H54 (cell line): ENCODE measurements at regions not wholly inside any gene's neighbourhood (a gene's known extent, or its start where the extent isn't known, plus 50 kb on each side); places are given as distances from the start of the nearest gene placed in this dataset.

Source experiments
- DNase-seq: peaks from one replicate; pipeline ENCODE4 v3.0.0; 2011; ENCODE audit warnings: low spot score, mixed read lengths; ENCODE audit not compliant: insufficient read length
- FAIRE-seq: peaks from 3 replicates; lab custom pipeline; 2011; peaks lifted over from hg19 to GRCh38; lab: Jason Lieb, UNC
- POLR2A ChIP-seq: IDR thresholded peaks from 2 replicates; pipeline ENCODE4 v1.6.1; 2011; ENCODE audit warnings: low read depth, mild to moderate bottlenecking, low read length

GRCh38 chrX:19272452-19272851 is 71.3 kb upstream of the PDHA1 start:
- no peak for TF ChIP-seq POLR2A
- FAIRE-seq (no peak), DNase-seq (no peak)

DNA sequence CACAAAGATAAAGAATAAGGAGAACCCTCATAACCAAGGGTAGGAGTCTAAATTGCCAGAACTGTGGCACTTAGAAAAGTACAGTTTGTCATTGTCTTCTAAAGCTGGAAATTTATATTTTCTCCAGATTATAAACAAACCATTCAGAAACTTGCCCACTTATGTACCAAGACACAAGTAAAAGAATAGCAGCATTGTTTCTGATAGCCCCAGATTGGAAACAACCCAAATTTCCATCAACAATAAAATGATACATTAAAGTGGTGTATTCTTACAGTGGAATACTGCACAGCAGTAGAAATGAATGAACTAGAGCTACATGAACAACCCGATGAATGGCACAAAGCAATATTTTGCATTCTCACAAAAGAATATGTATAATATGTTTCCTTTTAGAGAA is 63.1 kb upstream of the PDHA1 start:
- no peak for FAIRE-seq
- no peak for TF ChIP-seq POLR2A

DNA sequence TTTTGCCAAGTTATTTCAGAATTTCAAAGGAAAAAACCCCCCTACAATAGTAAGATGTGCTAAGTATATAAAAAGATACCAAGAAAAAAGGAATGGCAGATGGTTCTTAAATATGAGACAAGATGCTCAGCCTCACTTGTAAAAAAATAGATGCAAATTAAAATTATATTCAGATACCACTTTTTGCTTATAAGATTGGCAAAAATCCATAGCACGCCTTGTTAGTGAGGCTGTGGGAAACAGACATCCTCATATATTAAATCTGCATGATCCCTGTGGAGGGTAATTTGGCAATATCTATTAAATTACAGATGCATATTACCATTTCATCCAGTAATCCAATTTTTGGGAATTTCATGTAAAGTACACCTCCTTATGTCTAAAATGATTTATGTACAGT is 62.5 kb upstream of the PDHA1 start:
- FAIRE-seq (no peak), DNase-seq (no peak)
- no peak for TF ChIP-seq POLR2A

More for the DNA sequence above, 63.1 kb upstream of the PDHA1 start:
- DNase-seq, result no peak

GRCh38 chrX:19283597-19284339 is 60.0 kb upstream of the PDHA1 start:
- TF ChIP-seq POLR2A, result no peak
- DNase-seq (no peak), FAIRE-seq (no peak)

DNA sequence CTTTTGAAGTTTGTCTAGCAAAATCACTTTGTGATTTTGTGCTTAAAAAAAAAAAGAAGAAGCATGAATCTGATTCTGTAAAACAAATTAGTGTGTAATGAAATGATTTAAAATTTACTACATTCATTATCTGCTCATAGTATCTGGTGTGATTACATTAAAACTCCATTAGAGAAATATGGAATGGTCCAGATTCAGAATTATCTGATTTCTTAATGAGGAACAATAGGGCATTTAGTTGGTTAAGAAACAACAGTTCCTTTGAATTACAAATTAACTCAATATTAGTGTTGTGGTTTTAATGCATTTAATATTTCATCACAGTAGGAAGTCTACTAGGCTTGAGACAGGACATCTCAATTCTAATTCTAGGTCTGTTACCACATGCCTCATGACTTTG is 57.9 kb upstream of the PDHA1 start:
- no peak for DNase-seq
- no peak for FAIRE-seq
- no peak for TF ChIP-seq POLR2A

DNA sequence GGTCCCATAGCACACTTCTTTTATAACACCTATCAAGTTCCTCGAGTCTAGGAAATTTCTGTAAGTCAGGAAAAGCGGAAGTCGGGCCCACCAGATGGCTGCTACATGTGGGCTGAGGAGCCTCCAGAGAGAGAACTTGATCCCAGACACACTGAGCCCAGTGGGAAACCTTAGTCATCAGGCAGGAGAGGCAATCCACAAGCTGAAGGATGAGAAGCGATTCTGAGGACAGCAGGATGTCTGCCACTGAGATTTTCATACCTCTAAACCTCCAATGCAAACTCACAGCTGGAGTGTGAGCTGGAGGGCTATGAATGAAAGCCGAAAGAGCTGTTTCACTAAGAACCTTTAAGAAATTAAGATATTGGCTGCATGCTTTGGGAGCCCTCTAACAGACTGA is 52.6 kb upstream of the PDHA1 start:
- FAIRE-seq (no peak), DNase-seq (no peak)
- TF ChIP-seq POLR2A, result no peak

GRCh38 chrX:19293606-19294325 is 50.0 kb upstream of the PDHA1 start:
- no peak for TF ChIP-seq POLR2A
- DNase-seq, result no peak
- FAIRE-seq, result no peak
